Activated naive CD8-positive, alpha-beta T cell treated with anti-CD3 and anti-CD28 coated beads, Interleukin-2, amount 50 U/mL, for 24 hours (primary cell): ENCODE measurements at regions not wholly inside any gene's neighbourhood (a gene's known extent, or its start where the extent isn't known, plus 50 kb on each side); places are given as distances from the start of the nearest gene placed in this dataset.
"Not testable (repeated sequence)": the region's sequence is repeated elsewhere in the genome, so short reads cannot be mapped to it uniquely, and the experiment has no call there.

Source experiments
- ATAC-seq: fragments of 150-1000 bp; cut with Tn5 transposase; one replicate; pipeline ENCODE4 v1.10.0; 2021
- DNase-seq: peaks from one replicate; pipeline ENCODE4 v3.0.0; 2021
- H3K27ac Mint-ChIP-seq: one replicate; pipeline ENCODE4 v1.8.0; 2021; ENCODE audit warnings: mild to moderate bottlenecking, mixed read lengths
- H3K27me3 Mint-ChIP-seq: one replicate; pipeline ENCODE4 v1.8.0; 2021; ENCODE audit warnings: mixed read lengths
- H3K36me3 Mint-ChIP-seq: one replicate; pipeline ENCODE4 v1.8.0; 2021; ENCODE audit warnings: low read depth, mixed read lengths
- H3K4me1 Mint-ChIP-seq: one replicate; pipeline ENCODE4 v1.8.0; 2021; ENCODE audit warnings: mixed read lengths
- H3K4me3 Mint-ChIP-seq: one replicate; pipeline ENCODE4 v1.8.0; 2021; ENCODE audit warnings: mild to moderate bottlenecking, moderate library complexity, mixed read lengths
- H3K9me3 Mint-ChIP-seq: one replicate; pipeline ENCODE4 v1.8.0; 2021; ENCODE audit warnings: mixed read lengths

DNA sequence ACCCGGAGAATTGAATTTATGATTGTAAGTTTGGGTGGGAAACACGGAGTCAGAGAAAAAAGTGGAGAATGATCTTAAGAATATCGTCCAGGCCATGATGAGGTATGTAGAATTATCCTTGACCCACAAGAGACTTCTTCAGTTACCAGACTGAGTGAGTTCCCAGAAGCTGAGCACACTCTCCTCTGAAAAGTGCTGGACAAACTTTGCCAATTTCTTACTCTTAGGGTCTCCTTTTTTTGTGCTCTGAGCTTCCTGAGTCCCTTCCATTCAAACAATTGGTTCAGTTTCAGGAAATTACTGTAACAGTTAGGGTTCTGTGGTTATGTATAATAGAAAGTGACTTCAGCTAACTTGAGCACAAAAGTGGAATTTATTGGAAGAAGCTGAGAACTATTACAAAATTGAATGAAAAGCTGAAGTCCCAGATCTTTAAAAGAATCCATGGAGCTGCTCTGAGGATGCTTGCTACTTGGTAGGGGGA is 50.6 kb upstream of the EHBP1 start:
- ATAC-seq (no peak), DNase-seq (no peak)
- Mint-ChIP-seq H3K27ac (no peak overlapping the region), H3K4me3 (no peak overlapping the region), H3K4me1 (no peaks in the 10 kb centered on the region), H3K9me3 (no peaks in the 10 kb centered on the region), H3K27me3 (peaks cover 3% of the 10 kb centered on the region), H3K36me3 (no peaks in the 10 kb centered on the region)

DNA sequence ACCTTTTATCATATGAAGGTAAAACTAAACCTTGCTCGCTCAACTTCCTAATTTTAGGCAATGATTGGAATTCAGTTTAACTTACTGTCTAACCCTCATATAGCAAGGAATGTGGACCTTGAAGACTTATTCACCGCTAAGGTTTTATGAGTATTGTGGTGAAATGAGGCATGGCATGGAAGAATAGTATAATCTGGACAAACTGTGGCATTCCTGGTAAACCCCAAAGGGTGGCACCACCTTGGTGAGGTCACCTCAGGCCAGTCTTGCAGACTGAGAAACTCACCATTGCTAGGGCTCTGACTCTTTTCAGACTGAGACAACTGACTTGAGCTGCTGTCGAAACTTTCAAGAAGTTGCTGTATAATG is 51.1 kb upstream of the EHBP1 start:
- no peak overlapping the region for H3K27ac Mint-ChIP-seq
- no peaks in the 10 kb centered on the region for H3K4me1 Mint-ChIP-seq
- H3K36me3 Mint-ChIP-seq: no peaks in the 10 kb centered on the region
- H3K4me3 Mint-ChIP-seq: no peak overlapping the region
- H3K9me3 Mint-ChIP-seq: no peaks in the 10 kb centered on the region
- ATAC-seq: no peak
- no peak for DNase-seq
- peaks cover 5% of the 10 kb centered on the region for H3K27me3 Mint-ChIP-seq

DNA sequence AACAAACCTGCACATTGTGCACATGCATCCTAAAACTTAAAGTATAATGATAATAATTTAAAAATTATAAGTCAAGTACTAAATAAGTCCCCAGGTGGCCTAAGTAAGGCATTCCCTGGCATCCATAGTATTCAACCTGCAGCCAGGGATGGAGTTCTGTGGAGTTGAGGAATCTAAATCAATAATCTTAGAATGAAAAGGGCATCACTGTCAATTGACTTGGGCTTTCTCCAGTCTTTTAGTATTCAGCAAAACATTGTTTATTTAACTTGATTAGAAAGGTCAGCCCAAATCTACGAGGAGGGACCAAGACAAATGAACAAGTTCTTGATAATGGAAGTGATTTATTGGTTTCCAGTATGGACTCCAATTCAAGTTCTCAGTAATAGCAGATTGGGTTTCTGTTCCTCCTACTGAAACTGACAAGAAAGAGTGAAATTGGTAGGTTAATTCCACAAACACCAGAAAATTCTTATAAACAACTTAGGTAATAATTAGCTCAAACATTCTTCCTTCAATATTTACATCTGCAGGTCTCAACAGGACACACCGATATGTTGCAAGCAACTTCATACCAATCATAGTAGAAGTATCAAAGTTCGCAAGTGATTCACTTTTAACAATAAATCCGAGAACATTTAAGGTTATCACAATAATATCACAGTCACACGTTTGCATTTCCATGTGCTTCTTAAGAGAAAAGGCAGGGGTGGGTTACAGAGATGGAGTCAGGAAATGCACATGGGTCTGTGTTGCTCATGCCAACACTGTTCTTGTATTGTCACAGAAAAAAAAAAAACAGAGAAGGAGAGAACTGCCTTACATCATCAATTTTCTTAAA is 51.7 kb upstream of the EHBP1 start:
- ATAC-seq (no peak), DNase-seq (no peak)
- no peaks in the 10 kb centered on the region for H3K36me3 Mint-ChIP-seq
- H3K27me3 Mint-ChIP-seq: peaks cover 5% of the 10 kb centered on the region
- H3K27ac Mint-ChIP-seq: no peak overlapping the region
- no peaks in the 10 kb centered on the region for H3K4me1 Mint-ChIP-seq
- H3K4me3 Mint-ChIP-seq: no peak overlapping the region
- H3K9me3 Mint-ChIP-seq: no peaks in the 10 kb centered on the region

DNA sequence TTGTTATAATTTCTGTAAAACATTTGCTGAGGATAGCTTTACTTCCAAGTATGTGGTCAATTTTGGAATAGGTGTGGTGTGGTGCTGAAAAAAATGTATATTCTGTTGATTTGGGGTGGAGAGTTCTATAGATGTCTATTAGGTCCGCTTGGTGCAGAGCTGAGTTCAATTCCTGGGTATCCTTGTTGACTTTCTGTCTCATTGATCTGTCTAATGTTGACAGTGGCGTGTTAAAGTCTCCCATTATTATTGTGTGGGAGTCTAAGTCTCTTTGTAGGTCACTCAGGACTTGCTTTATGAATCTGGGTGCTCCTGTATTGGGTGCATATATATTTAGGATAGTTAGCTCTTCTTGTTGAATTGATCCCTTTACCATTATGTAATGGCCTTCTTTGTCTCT is 56.4 kb upstream of the EHBP1 start:
- not testable (repeated sequence) for H3K27ac Mint-ChIP-seq, H3K36me3 Mint-ChIP-seq, H3K27me3 Mint-ChIP-seq, H3K9me3 Mint-ChIP-seq, H3K4me3 Mint-ChIP-seq, ATAC-seq, DNase-seq, H3K4me1 Mint-ChIP-seq

DNA sequence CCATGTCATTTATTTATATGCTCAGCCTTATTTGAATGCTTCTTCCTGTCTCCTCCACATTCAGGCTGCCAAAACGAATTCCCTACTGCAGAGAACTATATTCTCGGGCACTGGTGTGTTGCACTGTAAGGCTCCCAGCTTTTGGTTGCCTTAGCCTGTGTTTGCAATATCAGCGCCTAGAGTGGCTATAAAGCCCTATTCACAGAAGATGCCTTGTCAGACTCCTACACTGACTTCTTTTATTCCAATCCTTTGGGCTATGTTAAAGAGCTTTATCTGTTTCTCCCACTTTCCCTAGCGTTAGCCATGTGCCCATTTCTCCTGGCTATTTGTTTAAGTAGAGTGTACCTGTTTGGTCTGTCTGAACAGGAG is 62.4 kb upstream of the EHBP1 start:
- Mint-ChIP-seq H3K27ac (no peak overlapping the region), H3K4me3 (no peak overlapping the region), H3K9me3 (peaks cover 4% of the 10 kb centered on the region), H3K27me3 (peaks cover 5% of the 10 kb centered on the region), H3K36me3 (no peaks in the 10 kb centered on the region), H3K4me1 (no peaks in the 10 kb centered on the region)
- ATAC-seq: no peak
- no peak for DNase-seq

DNA sequence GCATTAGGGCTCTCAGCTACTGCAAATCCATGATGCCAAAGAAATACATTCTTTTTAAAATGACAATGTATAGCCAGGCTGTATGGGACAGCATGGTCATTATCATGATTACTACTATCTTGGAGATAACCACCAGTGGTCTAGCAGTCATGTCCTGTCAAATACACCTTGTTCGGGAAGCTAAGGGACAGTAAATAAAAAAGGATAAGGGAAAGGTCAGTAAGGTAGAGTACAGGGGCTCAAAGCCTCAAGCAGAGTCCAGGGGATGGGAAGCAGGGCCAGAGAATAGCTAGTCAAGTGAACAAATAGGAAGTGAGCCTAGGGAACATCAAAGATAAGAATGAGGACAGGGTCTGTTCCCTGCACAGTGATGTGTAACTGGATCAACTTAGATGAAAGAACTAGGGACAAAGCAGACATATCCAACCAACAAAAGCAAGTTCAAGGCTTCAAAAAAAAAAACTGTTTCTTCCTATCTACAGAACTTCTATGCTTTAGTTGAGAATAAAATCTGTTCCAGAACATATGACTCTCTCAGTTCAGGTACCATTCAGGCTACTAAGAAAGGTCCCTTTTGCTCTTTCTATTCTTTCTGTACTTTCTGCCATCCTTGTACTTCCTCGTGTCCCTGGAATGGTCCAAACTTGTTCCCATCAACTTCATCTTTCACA is 62.9 kb upstream of the EHBP1 start:
- Mint-ChIP-seq H3K36me3 (no peaks in the 10 kb centered on the region), H3K4me3 (no peak overlapping the region), H3K9me3 (peaks cover 4% of the 10 kb centered on the region), H3K27ac (no peak overlapping the region), H3K27me3 (peaks cover 5% of the 10 kb centered on the region), H3K4me1 (no peaks in the 10 kb centered on the region)
- ATAC-seq (no peak), DNase-seq (no peak)

DNA sequence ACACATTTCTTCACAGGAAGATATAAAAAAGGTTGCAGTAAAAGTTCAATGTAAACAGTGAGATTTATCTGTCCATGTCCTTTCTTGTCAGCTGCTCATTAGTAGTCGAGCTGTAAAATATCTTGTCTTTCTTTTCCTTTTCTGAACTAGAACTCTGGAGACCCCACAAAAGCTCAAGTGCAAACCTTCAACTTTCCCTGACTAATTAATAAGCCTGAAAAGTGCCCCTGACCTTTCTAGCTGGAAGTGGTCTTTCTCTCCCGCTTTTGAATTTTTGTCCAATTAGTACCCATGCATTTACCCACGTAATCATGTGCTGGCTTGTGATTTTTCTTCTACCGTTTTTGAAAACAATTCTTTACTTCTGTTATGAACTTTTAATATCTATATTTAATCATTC is 63.6 kb upstream of the EHBP1 start:
- Mint-ChIP-seq H3K27ac (no peak overlapping the region), H3K27me3 (peaks cover 5% of the 10 kb centered on the region)

DNA sequence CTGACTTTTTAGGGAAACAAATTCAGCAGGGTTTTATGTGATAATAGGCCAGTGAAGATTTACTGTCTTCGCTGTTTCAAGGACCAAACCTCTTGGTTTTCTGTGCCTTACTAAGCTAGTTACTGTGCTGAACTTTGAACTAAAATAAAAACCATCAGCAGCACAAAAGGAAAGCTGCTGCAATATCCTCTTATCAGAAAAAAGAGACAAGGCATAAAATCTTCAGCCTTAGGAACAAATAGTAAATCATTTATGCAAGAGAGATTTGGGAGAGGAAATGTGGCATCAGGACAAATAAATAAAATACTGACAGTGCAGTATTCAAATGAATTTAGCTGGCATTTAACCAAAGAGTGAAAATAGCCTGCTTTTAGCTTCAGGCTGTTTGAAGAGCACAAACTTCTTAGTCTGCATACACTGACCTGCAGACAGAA is 64.1 kb upstream of the EHBP1 start:
- ATAC-seq (no peak), DNase-seq (no peak)
- no peak overlapping the region for H3K27ac Mint-ChIP-seq
- H3K4me3 Mint-ChIP-seq: no peak overlapping the region
- peaks cover 4% of the 10 kb centered on the region for H3K9me3 Mint-ChIP-seq
- H3K36me3 Mint-ChIP-seq: no peaks in the 10 kb centered on the region
- H3K27me3 Mint-ChIP-seq: peaks cover 5% of the 10 kb centered on the region
- no peaks in the 10 kb centered on the region for H3K4me1 Mint-ChIP-seq

More for the DNA sequence above, 63.6 kb upstream of the EHBP1 start:
- no peaks in the 10 kb centered on the region for H3K36me3 Mint-ChIP-seq
- no peak overlapping the region for H3K4me3 Mint-ChIP-seq
- ATAC-seq (no peak), DNase-seq (no peak)
- H3K4me1 Mint-ChIP-seq: no peaks in the 10 kb centered on the region
- peaks cover 4% of the 10 kb centered on the region for H3K9me3 Mint-ChIP-seq

DNA sequence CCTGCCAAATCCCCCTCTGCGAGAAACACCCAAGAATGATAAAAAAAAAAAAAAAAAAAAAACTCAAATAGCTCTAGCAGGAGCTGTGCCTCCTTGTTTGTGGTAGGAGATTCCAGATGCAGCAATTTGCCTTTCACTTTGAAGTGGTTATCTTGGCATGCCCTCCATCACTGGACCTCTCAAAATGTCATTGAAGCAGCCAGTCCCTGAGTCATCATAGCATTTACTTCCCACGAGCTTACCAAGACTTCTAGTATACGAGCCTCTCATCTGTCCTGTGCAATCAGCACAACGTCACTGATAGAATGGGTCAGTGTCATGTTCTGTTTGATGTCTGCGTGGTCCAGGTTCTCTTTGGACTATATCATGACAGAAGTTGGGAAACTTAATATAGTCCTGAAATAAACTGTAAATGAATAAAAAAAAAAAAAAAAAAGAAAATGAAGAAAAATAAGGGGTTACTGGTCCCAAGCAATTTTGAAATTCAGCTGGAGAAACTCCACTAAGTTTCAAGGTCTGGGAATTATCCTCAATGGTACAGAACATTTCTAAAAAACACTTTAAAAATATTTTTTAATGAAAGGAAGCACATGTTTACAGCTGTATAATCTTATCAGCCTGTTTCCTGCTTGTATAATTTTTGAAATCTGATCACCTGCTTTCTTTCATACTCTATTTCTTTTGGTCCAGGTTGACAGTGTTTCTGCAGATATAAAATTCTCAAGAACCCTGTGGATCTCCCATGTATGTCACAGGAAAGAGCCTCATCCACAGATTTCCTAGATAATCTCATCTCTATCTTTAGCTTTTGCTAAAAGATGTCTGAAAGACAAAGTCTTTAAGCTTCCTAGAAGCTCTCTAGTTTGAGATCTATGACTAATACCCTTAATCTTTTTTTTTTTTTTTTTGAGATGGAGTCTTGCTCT is 74.1 kb upstream of the EHBP1 start:
- H3K4me3 Mint-ChIP-seq: no peak overlapping the region
- H3K27me3 Mint-ChIP-seq: peaks cover 15% of the 10 kb centered on the region
- peaks cover 3% of the 10 kb centered on the region for H3K36me3 Mint-ChIP-seq
- no peaks in the 10 kb centered on the region for H3K4me1 Mint-ChIP-seq
- H3K9me3 Mint-ChIP-seq: no peaks in the 10 kb centered on the region
- DNase-seq (no peak), ATAC-seq (no peak)
- no peak overlapping the region for H3K27ac Mint-ChIP-seq

DNA sequence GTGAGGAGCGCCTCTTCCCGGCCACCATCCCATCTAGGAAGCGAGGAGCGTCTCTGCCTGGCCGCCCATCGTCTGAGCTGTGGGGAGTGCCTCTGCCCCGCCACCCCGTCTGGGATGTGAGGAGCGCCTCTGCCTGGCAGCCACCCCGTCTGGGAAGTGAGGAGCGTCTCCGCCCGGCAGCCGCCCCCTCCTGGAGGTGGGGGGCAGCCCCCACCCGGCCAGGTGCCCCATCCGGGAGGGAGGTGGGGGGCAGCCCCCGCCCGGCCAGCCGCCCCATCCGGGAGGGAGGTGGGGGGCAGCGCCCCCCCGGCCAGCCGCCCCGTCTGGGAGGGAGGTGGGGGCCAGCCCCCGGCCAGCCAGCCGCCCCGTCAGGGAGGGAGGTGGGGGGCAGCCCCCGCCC is 75.3 kb upstream of the EHBP1 start:
- H3K27me3 Mint-ChIP-seq: peaks cover 11% of the 10 kb centered on the region
- H3K4me3 Mint-ChIP-seq, H3K27ac Mint-ChIP-seq, H3K9me3 Mint-ChIP-seq, DNase-seq, ATAC-seq, H3K36me3 Mint-ChIP-seq, H3K4me1 Mint-ChIP-seq: not testable (repeated sequence)

DNA sequence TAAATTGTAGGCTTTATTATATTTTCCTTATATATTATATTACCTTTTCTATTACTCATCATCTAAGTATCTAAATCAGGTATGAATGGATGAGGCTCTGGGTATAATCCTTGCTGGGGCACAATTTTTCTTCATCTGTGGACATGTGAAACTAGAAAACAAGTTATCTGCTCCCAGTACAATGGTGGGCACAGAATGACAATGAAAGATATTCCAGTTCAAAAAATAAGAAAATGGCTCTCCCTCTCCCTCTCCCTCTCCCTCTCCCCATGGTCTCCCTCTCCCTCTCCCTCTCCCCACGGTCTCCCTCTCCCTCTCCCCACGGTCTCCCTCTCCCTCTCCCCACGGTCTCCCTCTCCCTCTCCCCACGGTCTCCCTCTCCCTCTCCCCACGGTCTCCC is 76.2 kb upstream of the EHBP1 start:
- not testable (repeated sequence) for H3K4me1 Mint-ChIP-seq, H3K4me3 Mint-ChIP-seq, H3K36me3 Mint-ChIP-seq, H3K9me3 Mint-ChIP-seq, H3K27ac Mint-ChIP-seq, ATAC-seq, DNase-seq
- H3K27me3 Mint-ChIP-seq: peaks cover 11% of the 10 kb centered on the region

DNA sequence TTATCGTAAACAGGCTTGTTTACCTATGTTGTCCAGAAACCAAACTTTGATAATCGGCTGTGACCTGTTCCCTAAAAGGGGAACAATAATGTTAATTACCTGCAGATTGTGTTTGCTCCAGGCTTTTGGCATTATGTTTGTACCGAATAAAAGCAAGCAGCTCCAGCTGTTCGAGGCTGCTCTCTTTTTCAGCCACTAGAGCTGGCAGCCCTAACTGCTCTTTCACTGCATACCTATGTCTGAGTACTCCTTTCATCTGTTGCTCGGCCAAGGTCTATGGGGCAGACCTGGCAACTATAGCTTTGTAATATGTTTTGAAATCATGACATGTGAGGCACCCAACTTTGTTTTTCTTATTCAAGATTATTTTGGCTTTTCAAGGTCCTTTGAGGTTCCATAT is 77.8 kb upstream of the EHBP1 start:
- H3K4me3 Mint-ChIP-seq: no peak overlapping the region
- peaks cover 3% of the 10 kb centered on the region for H3K36me3 Mint-ChIP-seq
- H3K4me1 Mint-ChIP-seq: no peaks in the 10 kb centered on the region
- ATAC-seq (no peak), DNase-seq (no peak)
- H3K27me3 Mint-ChIP-seq: peaks cover 8% of the 10 kb centered on the region
- no peaks in the 10 kb centered on the region for H3K9me3 Mint-ChIP-seq
- H3K27ac Mint-ChIP-seq: no peak overlapping the region

DNA sequence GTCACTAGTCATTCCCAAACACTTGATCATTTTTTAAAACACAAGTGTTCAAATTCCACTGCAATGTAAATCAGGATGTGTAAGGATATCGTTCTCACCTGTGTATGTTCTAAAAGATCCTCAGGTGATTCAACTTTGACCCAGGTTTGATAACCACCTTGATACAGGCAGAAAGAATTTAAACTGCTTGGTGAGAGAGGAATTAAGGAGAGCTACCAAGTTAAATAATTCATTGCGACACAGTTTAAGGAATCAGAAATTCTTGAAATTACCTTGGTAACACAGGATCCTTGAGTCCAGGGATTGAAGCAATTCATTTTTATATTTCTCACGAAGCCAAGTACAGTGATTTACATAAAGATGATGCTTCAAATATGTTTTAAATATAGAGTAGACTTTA is 80.7 kb upstream of the EHBP1 start:
- H3K4me1 Mint-ChIP-seq: no peaks in the 10 kb centered on the region
- no peak overlapping the region for H3K4me3 Mint-ChIP-seq
- DNase-seq (no peak), ATAC-seq (no peak)
- peaks cover 11% of the 10 kb centered on the region for H3K9me3 Mint-ChIP-seq
- H3K36me3 Mint-ChIP-seq: no peaks in the 10 kb centered on the region
- no peak overlapping the region for H3K27ac Mint-ChIP-seq
- H3K27me3 Mint-ChIP-seq: peaks cover 9% of the 10 kb centered on the region

DNA sequence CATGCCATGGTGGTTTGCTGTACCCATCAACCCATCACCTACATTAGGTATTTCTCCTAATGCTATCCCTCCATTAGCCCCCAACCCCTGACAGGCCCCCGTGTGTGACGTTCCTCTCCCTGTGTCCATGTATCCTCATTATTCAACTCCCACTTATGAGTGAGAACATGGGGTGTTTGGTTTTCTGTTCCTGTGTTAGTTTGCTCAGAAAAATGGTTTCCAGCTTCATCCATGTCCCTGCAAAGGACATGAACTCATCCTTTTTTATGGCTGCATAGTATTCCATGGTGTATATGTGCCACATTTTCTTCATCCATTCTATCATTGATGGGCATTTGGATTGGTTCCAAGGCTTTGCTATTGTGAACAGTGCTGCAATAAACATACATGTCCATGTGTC is 89.0 kb upstream of the EHBP1 start:
- H3K27me3 Mint-ChIP-seq: peaks cover 12% of the 10 kb centered on the region
- not testable (repeated sequence) for ATAC-seq

More for the DNA sequence above, 89.0 kb upstream of the EHBP1 start:
- not testable (repeated sequence) for H3K27ac Mint-ChIP-seq, H3K4me1 Mint-ChIP-seq, H3K4me3 Mint-ChIP-seq, DNase-seq, H3K36me3 Mint-ChIP-seq
- peaks cover 21% of the 10 kb centered on the region for H3K9me3 Mint-ChIP-seq
